HG02870 (cell line): ENCODE measurements at regions not wholly inside any gene's neighbourhood (a gene's known extent, or its start where the extent isn't known, plus 50 kb on each side); places are given as distances from the start of the nearest gene placed in this dataset.

Experiments
- ATAC-seq: cut with Tn5 transposase; IDR thresholded peaks from one replicate; pipeline ENCODE4 v1.9.1; 2021; ENCODE audit warnings: mild to moderate bottlenecking, moderate library complexity; ENCODE audit not compliant: unreplicated experiment

- no peak for ATAC-seq
These were observed 157.0 kb downstream of the FAM114A2 start for GRCh38 chr5:153881687-153882086.

GRCh38 chr5:153880106-153880505, 158.6 kb downstream of the FAM114A2 start:
- ATAC-seq: no peak

GRCh38 chr5:153879596-153879995, 159.1 kb downstream of the FAM114A2 start:
- ATAC-seq: no peak

- no peak for ATAC-seq
These were observed 172.5 kb downstream of the FAM114A2 start for GRCh38 chr5:153866176-153866575.

- no peak for ATAC-seq
These were observed 173.7 kb downstream of the FAM114A2 start for GRCh38 chr5:153865016-153865415.

- ATAC-seq: no peak
These were observed 174.8 kb downstream of the FAM114A2 start for GRCh38 chr5:153863951-153864350.
